Choroid plexus epithelial cell (primary cell): ENCODE measurements at regions not wholly inside any gene's neighbourhood (a gene's known extent, or its start where the extent isn't known, plus 50 kb on each side); places are given as distances from the start of the nearest gene placed in this dataset.

ENCODE experiments used
- DNase-seq: peaks from one replicate; pipeline ENCODE4 v3.0.0-alpha.2; 2010; ENCODE audit warnings: low read depth
- H3K4me3 ChIP-seq: 2 replicates; pipeline ENCODE4 v1.5.1; 2011; ENCODE audit warnings: low read depth, mild to moderate bottlenecking, control low read depth, low read length, moderate library complexity
- CTCF ChIP-seq: conservative IDR thresholded peaks from 2 replicates; pipeline ENCODE4 v1.5.1; 2011; ENCODE audit warnings: low read depth, mild to moderate bottlenecking, control low read depth, inconsistent platforms, low read length, moderate library complexity

- DNase-seq, result no peak
- TF ChIP-seq CTCF, result peak; percentile 10
- no peak overlapping the region for H3K4me3 ChIP-seq
Measured at GRCh38 chr9:86893811-86894490, 53.4 kb downstream of the GAS1 start.

GRCh38 chr9:86892576-86892975, 54.7 kb downstream of the GAS1 start:
- no peak overlapping the region for H3K4me3 ChIP-seq
- TF ChIP-seq CTCF, result no peak
- no peak for DNase-seq

- DNase-seq, result no peak
- no peak for TF ChIP-seq CTCF
- H3K4me3 ChIP-seq, result no peak overlapping the region
Measured at GRCh38 chr9:86891886-86892437, 55.3 kb downstream of the GAS1 start.

- TF ChIP-seq CTCF, result no peak
- no peak for DNase-seq
- no peak overlapping the region for H3K4me3 ChIP-seq
Measured at GRCh38 chr9:86891091-86891490, 56.2 kb downstream of the GAS1 start.

GRCh38 chr9:86885232-86885631, 62.1 kb downstream of the GAS1 start:
- DNase-seq, result no peak
- TF ChIP-seq CTCF, result no peak
- no peak overlapping the region for H3K4me3 ChIP-seq

- no peak overlapping the region for H3K4me3 ChIP-seq
- no peak for TF ChIP-seq CTCF
- no peak for DNase-seq
Measured at GRCh38 chr9:86876621-86877196, 70.6 kb downstream of the GAS1 start.

GRCh38 chr9:86868616-86869015, 78.7 kb downstream of the GAS1 start:
- DNase-seq, result no peak
- no peak for TF ChIP-seq CTCF
- no peak overlapping the region for H3K4me3 ChIP-seq
